DOHH2 (cell line): ENCODE measurements at regions not wholly inside any gene's neighbourhood (a gene's known extent, or its start where the extent isn't known, plus 50 kb on each side); places are given as distances from the start of the nearest gene placed in this dataset.

Experiments used
- H3F3A ChIP-seq: fragments of 200-600 bp; sonication (generic), shearing (Covaris generic); 2 replicates; pipeline ENCODE4 v1.6.0; 2016; ENCODE audit warnings: antibody characterized with exemption, mild to moderate bottlenecking; ENCODE audit not compliant: control insufficient read depth, insufficient read depth
- H3K27ac ChIP-seq: fragments of 200-600 bp; sonication (generic); 2 replicates; pipeline ENCODE4 v1.5.1; 2014; ENCODE audit warnings: low read depth, mild to moderate bottlenecking, low read length, moderate library complexity
- H3K27me3 ChIP-seq: fragments of 200-600 bp; sonication (generic); 2 replicates; pipeline ENCODE4 v1.6.1; 2014; ENCODE audit warnings: mild to moderate bottlenecking, low read length, mixed read lengths; ENCODE audit not compliant: control insufficient read depth
- H3K36me3 ChIP-seq: fragments of 200-600 bp; sonication (generic); 2 replicates; pipeline ENCODE4 v1.6.1; 2014; ENCODE audit warnings: mild to moderate bottlenecking, low read length, moderate library complexity, mixed read lengths; ENCODE audit not compliant: control insufficient read depth
- H3K4me1 ChIP-seq: fragments of 200-600 bp; sonication (generic); 2 replicates; pipeline ENCODE4 v1.6.1; 2014; ENCODE audit warnings: mild to moderate bottlenecking, low read length, mixed read lengths; ENCODE audit not compliant: control insufficient read depth
- H3K4me2 ChIP-seq: fragments of 200-600 bp; sonication (generic); 2 replicates; pipeline ENCODE4 v1.6.0; 2014; ENCODE audit warnings: mild to moderate bottlenecking, low read length, moderate library complexity
- H3K4me3 ChIP-seq: fragments of 200-600 bp; sonication (generic); 2 replicates; pipeline ENCODE4 v1.5.1; 2014; ENCODE audit warnings: mild to moderate bottlenecking, low read length, mixed read lengths
- H3K79me2 ChIP-seq: fragments of 200-600 bp; sonication (generic); 2 replicates; pipeline ENCODE4 v1.6.1; 2014; ENCODE audit warnings: mild to moderate bottlenecking, low read length, mixed read lengths; ENCODE audit not compliant: control insufficient read depth
- H3K9me2 ChIP-seq: fragments of 200-600 bp; sonication (generic); replicated peaks from 2 replicates; pipeline ENCODE4 v1.6.1; 2014; ENCODE audit warnings: mild to moderate bottlenecking, low read length, mixed read lengths; ENCODE audit not compliant: control insufficient read depth
- H3K9me3 ChIP-seq: fragments of 200-600 bp; sonication (generic); 2 replicates; pipeline ENCODE4 v1.6.1; 2014; ENCODE audit warnings: antibody characterized with exemption, low read length, mixed read lengths; ENCODE audit not compliant: control insufficient read depth, insufficient read depth
- H4K20me1 ChIP-seq: fragments of 200-600 bp; sonication (generic); 2 replicates; pipeline ENCODE4 v1.6.0; 2014; ENCODE audit warnings: low read depth, mild to moderate bottlenecking, antibody characterized with exemption, low read length, moderate library complexity; ENCODE audit not compliant: control insufficient read depth, insufficient read depth
- EZH2phosphoT487 ChIP-seq: fragments of 200-600 bp; sonication (generic); IDR thresholded peaks from 2 replicates; pipeline ENCODE4 v1.6.1; 2017; ENCODE audit warnings: borderline replicate concordance, mild to moderate bottlenecking, antibody characterized with exemption, low read length, moderate library complexity, mixed read lengths
- TF ChIP-seq, protein P1 (sequence below): fragments of 200-600 bp; sonication (generic); IDR thresholded peaks from one replicate; pipeline ENCODE4 v1.5.1; 2014; ENCODE audit warnings: antibody characterized with exemption, mild to moderate bottlenecking, low read depth, low read length; ENCODE audit not compliant: poor library complexity, severe bottlenecking

DNA sequence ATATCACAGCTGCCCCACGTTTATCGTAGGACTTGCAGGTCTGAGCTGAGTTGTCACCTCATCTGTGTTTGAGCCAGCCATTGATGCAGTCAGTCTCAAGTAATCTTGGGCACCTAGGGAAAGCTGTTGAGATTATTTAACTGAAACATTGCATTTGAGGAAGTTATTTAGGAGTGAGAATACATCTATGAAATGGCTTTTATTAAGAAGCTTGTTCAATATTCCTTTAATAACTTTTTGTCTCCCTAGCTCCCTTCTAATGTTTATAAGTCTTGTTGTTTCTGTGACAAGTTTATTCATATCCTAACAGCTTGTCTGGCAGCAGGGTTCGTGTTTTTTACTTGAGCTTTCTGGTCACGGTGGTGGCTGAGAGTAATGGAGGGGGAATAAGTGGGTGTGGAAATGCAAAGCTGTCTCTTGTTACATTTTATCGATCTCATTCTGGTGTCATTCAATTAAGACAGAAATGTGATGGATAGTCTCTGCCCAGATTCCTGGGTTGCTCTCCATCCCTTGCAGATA, 555.9 kb downstream of the USP25 start:
- Histone ChIP-seq H3K9me2 (no peaks in the 10 kb centered on the region), H3K9me3 (no peaks in the 10 kb centered on the region), H3K36me3 (no peaks in the 10 kb centered on the region), H3K4me1 (no peaks in the 10 kb centered on the region), H3K27ac (no peak overlapping the region), H4K20me1 (no peaks in the 10 kb centered on the region), H3K27me3 (no peaks in the 10 kb centered on the region), H3K4me3 (no peak overlapping the region), H3K79me2 (no peaks in the 10 kb centered on the region), H3F3A (no peaks in the 10 kb centered on the region), H3K4me2 (no peak overlapping the region)
- no peak for TF ChIP-seq EZH2phosphoT487
- TF ChIP-seq, protein P1, sequence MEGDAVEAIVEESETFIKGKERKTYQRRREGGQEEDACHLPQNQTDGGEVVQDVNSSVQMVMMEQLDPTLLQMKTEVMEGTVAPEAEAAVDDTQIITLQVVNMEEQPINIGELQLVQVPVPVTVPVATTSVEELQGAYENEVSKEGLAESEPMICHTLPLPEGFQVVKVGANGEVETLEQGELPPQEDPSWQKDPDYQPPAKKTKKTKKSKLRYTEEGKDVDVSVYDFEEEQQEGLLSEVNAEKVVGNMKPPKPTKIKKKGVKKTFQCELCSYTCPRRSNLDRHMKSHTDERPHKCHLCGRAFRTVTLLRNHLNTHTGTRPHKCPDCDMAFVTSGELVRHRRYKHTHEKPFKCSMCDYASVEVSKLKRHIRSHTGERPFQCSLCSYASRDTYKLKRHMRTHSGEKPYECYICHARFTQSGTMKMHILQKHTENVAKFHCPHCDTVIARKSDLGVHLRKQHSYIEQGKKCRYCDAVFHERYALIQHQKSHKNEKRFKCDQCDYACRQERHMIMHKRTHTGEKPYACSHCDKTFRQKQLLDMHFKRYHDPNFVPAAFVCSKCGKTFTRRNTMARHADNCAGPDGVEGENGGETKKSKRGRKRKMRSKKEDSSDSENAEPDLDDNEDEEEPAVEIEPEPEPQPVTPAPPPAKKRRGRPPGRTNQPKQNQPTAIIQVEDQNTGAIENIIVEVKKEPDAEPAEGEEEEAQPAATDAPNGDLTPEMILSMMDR: no peak

DNA sequence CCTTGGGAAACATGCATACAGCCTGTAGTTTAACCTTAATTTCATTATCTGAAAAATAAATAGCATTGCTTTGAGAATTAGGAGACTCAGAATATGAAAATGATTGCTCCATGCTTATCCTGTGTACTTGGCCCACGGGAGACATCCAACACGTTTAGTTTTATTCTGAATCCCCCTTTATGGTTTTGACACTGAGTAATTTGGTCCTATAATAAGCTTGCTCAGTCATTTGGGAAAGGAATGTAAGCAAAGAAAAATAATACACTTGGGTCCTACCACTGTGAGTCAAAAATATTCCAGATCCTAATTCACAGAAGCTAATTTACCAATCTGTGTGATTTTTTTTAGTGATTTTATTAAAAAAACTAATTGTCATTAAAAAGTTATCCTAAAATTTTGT, 557.3 kb downstream of the USP25 start:
- no peaks in the 10 kb centered on the region for H4K20me1 ChIP-seq
- no peaks in the 10 kb centered on the region for H3K9me2 ChIP-seq

DNA sequence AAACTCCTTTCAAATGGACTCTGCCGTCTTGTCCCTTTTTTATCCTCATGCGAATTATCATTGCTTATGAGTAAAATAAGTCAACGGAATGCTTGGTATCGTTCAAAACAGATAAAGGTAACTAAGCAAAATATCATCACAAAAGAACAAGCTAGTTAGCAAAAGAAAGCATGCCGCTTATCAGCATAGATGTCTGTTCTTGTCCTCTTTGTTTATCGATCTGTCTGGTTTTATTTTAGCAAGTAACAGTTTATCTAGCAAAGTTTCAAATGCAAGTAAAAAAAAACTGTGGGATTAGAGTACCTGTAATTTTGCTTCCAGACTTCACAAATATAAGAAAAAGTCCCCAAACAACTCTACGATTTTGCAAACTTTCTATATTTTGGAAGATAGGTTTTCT, 561.5 kb downstream of the USP25 start:
- no peaks in the 10 kb centered on the region for H3F3A ChIP-seq
- no peak overlapping the region for H3K4me2 ChIP-seq
- no peaks in the 10 kb centered on the region for H3K27me3 ChIP-seq
- H3K27ac ChIP-seq: no peak overlapping the region
- H3K36me3 ChIP-seq: no peaks in the 10 kb centered on the region
- TF ChIP-seq, protein P1: no peak
- no peak for TF ChIP-seq EZH2phosphoT487
- no peaks in the 10 kb centered on the region for H3K9me3 ChIP-seq
- H3K4me3 ChIP-seq: no peak overlapping the region
- H3K4me1 ChIP-seq: no peaks in the 10 kb centered on the region
- H3K79me2 ChIP-seq: no peaks in the 10 kb centered on the region
- H3K9me2 ChIP-seq: no peaks in the 10 kb centered on the region
- no peaks in the 10 kb centered on the region for H4K20me1 ChIP-seq

More for the DNA sequence above, 557.3 kb downstream of the USP25 start:
- Histone ChIP-seq H3F3A (no peaks in the 10 kb centered on the region), H3K4me1 (no peaks in the 10 kb centered on the region), H3K27me3 (no peaks in the 10 kb centered on the region), H3K36me3 (no peaks in the 10 kb centered on the region), H3K79me2 (no peaks in the 10 kb centered on the region), H3K4me3 (no peak overlapping the region), H3K4me2 (no peak overlapping the region), H3K27ac (no peak overlapping the region), H3K9me3 (no peaks in the 10 kb centered on the region)
- TF ChIP-seq, protein P1: no peak
- TF ChIP-seq EZH2phosphoT487: no peak
